ENCODE measurements at regions not wholly inside any gene's neighbourhood (a gene's known extent, or its start where the extent isn't known, plus 50 kb on each side); places are given as distances from the start of the nearest gene placed in this dataset.

- DNase-seq, result no peak
- H3K79me2 ChIP-seq (ENCODE audit: insufficient read depth), result no peaks in the 10 kb centered on the region
- H3K9ac ChIP-seq, result no peak overlapping the region
- H3K36me3 ChIP-seq (replicated peaks in 1 of 2; ENCODE audit: control insufficient read depth in 1 of 2, insufficient read depth in 2 of 2, low read length in 1 of 2), result no peaks in the 10 kb centered on the region
- H3F3A ChIP-seq (replicated peaks; ENCODE audit: insufficient read depth), result no peaks in the 10 kb centered on the region
- H3K4me2 ChIP-seq, result no peak overlapping the region
- ChIA-PET CTCF (no interaction called here), POLR2A (interaction anchor here (0.6 kb wide), 1 partner anchor 27 kb away, joined by 3 read pairs; no protein-coding TSS in a partner anchor)
- TF ChIP-seq TEAD4 (IDR thresholded peaks at IDR 0.05; ENCODE audit: borderline replicate concordance, insufficient read depth) (no peak), RFX5 (IDR thresholded peaks at IDR 0.05; ENCODE audit: low read length) (no peak), YY1 (IDR thresholded peaks at IDR 0.05; ENCODE audit: low read depth) (no peak), FOXJ3 (CRISPR knock-in tag; IDR thresholded peaks at IDR 0.05) (no peak), GATA2 (CRISPR knock-in tag; IDR thresholded peaks at IDR 0.05) (no peak), TCF12 (IDR thresholded peaks at IDR 0.05) (no peak), RXRA (IDR thresholded peaks at IDR 0.05; ENCODE audit: borderline replicate concordance, low read depth) (no peak), CTCF (IDR thresholded peaks at IDR 0.05) (no peak)
- TF ChIP-seq, protein P1, sequence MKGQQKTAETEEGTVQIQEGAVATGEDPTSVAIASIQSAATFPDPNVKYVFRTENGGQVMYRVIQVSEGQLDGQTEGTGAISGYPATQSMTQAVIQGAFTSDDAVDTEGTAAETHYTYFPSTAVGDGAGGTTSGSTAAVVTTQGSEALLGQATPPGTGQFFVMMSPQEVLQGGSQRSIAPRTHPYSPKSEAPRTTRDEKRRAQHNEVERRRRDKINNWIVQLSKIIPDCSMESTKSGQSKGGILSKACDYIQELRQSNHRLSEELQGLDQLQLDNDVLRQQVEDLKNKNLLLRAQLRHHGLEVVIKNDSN (IDR thresholded peaks at IDR 0.05; ENCODE audit: borderline replicate concordance, low read depth), result no peak
- TF ChIP-seq, protein P2, sequence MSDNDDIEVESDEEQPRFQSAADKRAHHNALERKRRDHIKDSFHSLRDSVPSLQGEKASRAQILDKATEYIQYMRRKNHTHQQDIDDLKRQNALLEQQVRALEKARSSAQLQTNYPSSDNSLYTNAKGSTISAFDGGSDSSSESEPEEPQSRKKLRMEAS (IDR thresholded peaks at IDR 0.05; ENCODE audit: low read depth), result no peak
- 32% methylated on average over 4 of the region's 4 CpGs for whole genome bisulfite sequencing (ENCODE audit: low lambda C conversion rate)
- H3K9me2 ChIP-seq, result no peaks in the 10 kb centered on the region
- no peaks in the 10 kb centered on the region; a peak in 1 of 4 replicates for H3K4me1 ChIP-seq (ENCODE audit: control insufficient read depth in 1 of 2, insufficient read depth in 2 of 2, low read depth in 1 of 2, low read length in 1 of 2)
- H3K4me3 ChIP-seq (ENCODE audit: low read depth in 2 of 2, low read length in 1 of 2), result no peak overlapping the region
- H2AFZ ChIP-seq (ENCODE audit: low read depth), result no peak overlapping the region
- H3K9me3 ChIP-seq, result no peaks in the 10 kb centered on the region
- no peaks in the 10 kb centered on the region for H4K20me1 ChIP-seq (ENCODE audit: insufficient read depth)
- peaks cover 8% of the 10 kb centered on the region; the same call in 1 of the 2 replicates for H3K27me3 ChIP-seq (ENCODE audit: insufficient read depth)
- H3K27ac ChIP-seq (ENCODE audit: low read depth in 2 of 2, low read length in 1 of 2), result no peak overlapping the region
Measured at GRCh38 chr6:3638662-3639061, 112.9 kb downstream of the PXDC1 start.

GRCh38 chr6:3636060-3636459 is 115.5 kb downstream of the PXDC1 start:
- Histone ChIP-seq H3K79me2 (ENCODE audit: insufficient read depth) (no peaks in the 10 kb centered on the region), H3K4me2 (no peak overlapping the region), H3K27ac (ENCODE audit: low read depth in 2 of 2, low read length in 1 of 2) (no peak overlapping the region), H4K20me1 (ENCODE audit: insufficient read depth) (no peaks in the 10 kb centered on the region), H3K36me3 (replicated peaks in 1 of 2; ENCODE audit: control insufficient read depth in 1 of 2, insufficient read depth in 2 of 2, low read length in 1 of 2) (no peaks in the 10 kb centered on the region), H3K9me2 (no peaks in the 10 kb centered on the region), H3K4me1 (ENCODE audit: control insufficient read depth in 1 of 2, insufficient read depth in 2 of 2, low read depth in 1 of 2, low read length in 1 of 2) (no peaks in the 10 kb centered on the region; a peak in 1 of 4 replicates), H3K9ac (no peak overlapping the region), H3K4me3 (ENCODE audit: low read depth in 2 of 2, low read length in 1 of 2) (no peak overlapping the region), H3K27me3 (ENCODE audit: insufficient read depth) (peaks cover 21% of the 10 kb centered on the region; the same call in 1 of the 2 replicates), H3K9me3 (no peaks in the 10 kb centered on the region), H2AFZ (ENCODE audit: low read depth) (no peak overlapping the region), H3F3A (replicated peaks; ENCODE audit: insufficient read depth) (no peaks in the 10 kb centered on the region)
- 14% methylated on average over 8 of the region's 8 CpGs for WGBS (ENCODE audit: low lambda C conversion rate)
- no peak for DNase-seq
- ChIA-PET CTCF (no interaction called here), POLR2A (no interaction called here)
- TF ChIP-seq, protein P3, sequence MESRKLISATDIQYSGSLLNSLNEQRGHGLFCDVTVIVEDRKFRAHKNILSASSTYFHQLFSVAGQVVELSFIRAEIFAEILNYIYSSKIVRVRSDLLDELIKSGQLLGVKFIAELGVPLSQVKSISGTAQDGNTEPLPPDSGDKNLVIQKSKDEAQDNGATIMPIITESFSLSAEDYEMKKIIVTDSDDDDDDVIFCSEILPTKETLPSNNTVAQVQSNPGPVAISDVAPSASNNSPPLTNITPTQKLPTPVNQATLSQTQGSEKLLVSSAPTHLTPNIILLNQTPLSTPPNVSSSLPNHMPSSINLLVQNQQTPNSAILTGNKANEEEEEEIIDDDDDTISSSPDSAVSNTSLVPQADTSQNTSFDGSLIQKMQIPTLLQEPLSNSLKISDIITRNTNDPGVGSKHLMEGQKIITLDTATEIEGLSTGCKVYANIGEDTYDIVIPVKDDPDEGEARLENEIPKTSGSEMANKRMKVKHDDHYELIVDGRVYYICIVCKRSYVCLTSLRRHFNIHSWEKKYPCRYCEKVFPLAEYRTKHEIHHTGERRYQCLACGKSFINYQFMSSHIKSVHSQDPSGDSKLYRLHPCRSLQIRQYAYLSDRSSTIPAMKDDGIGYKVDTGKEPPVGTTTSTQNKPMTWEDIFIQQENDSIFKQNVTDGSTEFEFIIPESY (IDR thresholded peaks at IDR 0.05; ENCODE audit: borderline replicate concordance, low read depth), result no peak
- TF ChIP-seq FOSL2 (IDR thresholded peaks at IDR 0.05; ENCODE audit: borderline replicate concordance, low read depth), result no peak

Measured in SK-N-SH (cell line).